ENCODE measurements at regions not wholly inside any gene's neighbourhood (a gene's known extent, or its start where the extent isn't known, plus 50 kb on each side); places are given as distances from the start of the nearest gene placed in this dataset.

- no peak for DNase-seq
Measured at GRCh38 chr14:38761033-38761432, 342.0 kb downstream of the SEC23A start.

GRCh38 chr14:38758661-38759060 lies 344.4 kb downstream of the SEC23A start:
- no peak for DNase-seq

- no peak for DNase-seq
Measured at GRCh38 chr14:38755036-38755435, 348.0 kb downstream of the SEC23A start.

GRCh38 chr14:38752750-38753149 lies 350.3 kb downstream of the SEC23A start:
- no peak for DNase-seq

- no peak for DNase-seq
Measured at GRCh38 chr14:38752341-38752740, 350.7 kb downstream of the SEC23A start.

- no peak for DNase-seq
Measured at GRCh38 chr14:38751459-38751858, 351.6 kb downstream of the SEC23A start.

- DNase-seq = no peak
Measured at GRCh38 chr14:38749936-38750335, 353.1 kb downstream of the SEC23A start.

- no peak for DNase-seq
Measured at GRCh38 chr14:38745861-38746260, 357.2 kb downstream of the SEC23A start.

GRCh38 chr14:38743966-38744584 lies 359.0 kb downstream of the SEC23A start:
- DNase-seq = no peak

GRCh38 chr14:38737686-38738407 lies 365.2 kb downstream of the SEC23A start:
- no peak for DNase-seq

GRCh38 chr14:38735005-38735404 lies 368.0 kb downstream of the SEC23A start:
- no peak for DNase-seq

- DNase-seq = no peak
Measured at GRCh38 chr14:38731962-38732361, 371.1 kb downstream of the SEC23A start.

- no peak for DNase-seq
Measured at GRCh38 chr14:38730420-38730819, 372.6 kb downstream of the SEC23A start.

- DNase-seq = no peak
Measured at GRCh38 chr14:38727731-38728130, 375.3 kb downstream of the SEC23A start.

GRCh38 chr14:38724621-38725020 lies 378.4 kb downstream of the SEC23A start:
- DNase-seq = no peak

- no peak for DNase-seq
Measured at GRCh38 chr14:38723959-38724358, 379.1 kb downstream of the SEC23A start.

- no peak for DNase-seq
Measured at GRCh38 chr14:38723277-38723676, 379.8 kb downstream of the SEC23A start.

- no peak for DNase-seq
Measured at GRCh38 chr14:38721822-38722431, 381.1 kb downstream of the SEC23A start.

- DNase-seq = no peak
Measured at GRCh38 chr14:38718519-38718918, 384.5 kb downstream of the SEC23A start.

- no peak for DNase-seq
Measured at GRCh38 chr14:38716926-38717325, 386.1 kb downstream of the SEC23A start.

GRCh38 chr14:38710881-38711280 lies 392.2 kb downstream of the SEC23A start:
- no peak for DNase-seq

- no peak for DNase-seq
Measured at GRCh38 chr14:38710196-38710595, 392.8 kb downstream of the SEC23A start.

GRCh38 chr14:38705220-38705619 lies 397.8 kb downstream of the SEC23A start:
- no peak for DNase-seq

GRCh38 chr14:38704220-38704619 lies 398.8 kb downstream of the SEC23A start:
- no peak for DNase-seq

Data from activated T-cell treated with anti-CD3 and anti-CD28 coated beads for 4 hours (primary cell).